ENCODE measurements at regions not wholly inside any gene's neighbourhood (a gene's known extent, or its start where the extent isn't known, plus 50 kb on each side); places are given as distances from the start of the nearest gene placed in this dataset.

DNA sequence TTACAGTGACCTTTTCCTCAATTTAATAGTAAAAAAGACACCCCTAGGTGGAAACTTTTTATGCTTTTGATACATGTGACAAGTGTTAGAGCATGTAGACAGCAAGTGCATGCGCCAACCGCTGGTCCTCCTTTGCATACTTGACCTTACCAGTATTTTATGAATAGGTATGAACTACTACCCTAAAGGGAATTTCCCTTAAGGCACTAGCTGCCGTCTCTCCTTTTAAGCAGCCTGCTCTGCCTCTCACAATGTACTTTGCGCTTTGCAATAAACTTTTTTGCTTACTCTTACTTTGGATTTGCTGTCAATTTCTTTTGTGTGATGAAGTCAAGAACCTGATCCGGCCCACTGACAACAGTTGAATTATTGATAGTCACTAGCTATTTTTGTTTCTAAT is 50.6 kb upstream of the ZNF133 start:
- Mint-ChIP-seq H3K27ac (no peak overlapping the region), H3K4me3 (no peak overlapping the region), H3K4me1 (no peaks in the 10 kb centered on the region), H3K27me3 (peaks cover 28% of the 10 kb centered on the region), H3K9me3 (ENCODE audit: low read depth) (peaks cover 2% of the 10 kb centered on the region), H3K36me3 (ENCODE audit: low read depth) (no peaks in the 10 kb centered on the region)
- ChIA-PET CTCF (interaction anchor here (0.6 to 1.2 kb wide), 3 partner anchors 39 to 347 kb away, joined by 3 to 4 read pairs (median 3); no protein-coding TSS in a partner anchor), POLR2A (no interaction called here)
- intact Hi-C loops (cut with DNase I, micrococcal nuclease) = no loop called here
- DNase-seq (no peak), ATAC-seq (no peak)
